SK-N-SH (cell line): ENCODE measurements at regions not wholly inside any gene's neighbourhood (a gene's known extent, or its start where the extent isn't known, plus 50 kb on each side); places are given as distances from the start of the nearest gene placed in this dataset.

ENCODE experiments used
- EP300 ChIP-seq, 2 experiments: IDR thresholded peaks; 2 replicates each; pipeline versions ENCODE4 v1.4.0 to v1.6.1; 2012; ENCODE audit warnings: borderline replicate concordance in 1 of 2, low read depth in 1 of 2, low read length in 1 of 2
- EZH2phosphoT487 ChIP-seq: fragments of 200-600 bp; sonication (generic); IDR thresholded peaks from 2 replicates; pipeline ENCODE4 v1.6.1; 2017; ENCODE audit warnings: low read depth, mixed run types, mild to moderate bottlenecking, antibody characterized with exemption, moderate library complexity, borderline replicate concordance
- MXI1 ChIP-seq: IDR thresholded peaks from 2 replicates; pipeline ENCODE4 v1.6.1; 2012; ENCODE audit warnings: mild to moderate bottlenecking, low read depth, low read length, improper control_type of control experiment
- POLR2AphosphoS5 ChIP-seq: IDR thresholded peaks from 2 replicates; pipeline ENCODE4 v1.6.1; 2012; ENCODE audit warnings: low read depth, low read length
- RAD21 ChIP-seq: IDR thresholded peaks from 2 replicates; pipeline ENCODE4 v1.6.1; 2012; ENCODE audit warnings: mild to moderate bottlenecking, low read length
- SMC3 ChIP-seq: IDR thresholded peaks from 2 replicates; pipeline ENCODE4 v1.6.1; 2012; ENCODE audit warnings: low read depth, low read length, improper control_type of control experiment
- TCF12 ChIP-seq: IDR thresholded peaks from 2 replicates; pipeline ENCODE4 v1.4.0; 2012
- TF ChIP-seq, protein P1 (sequence below): fragments of 200-600 bp; sonication (generic); IDR thresholded peaks from 2 replicates; pipeline ENCODE4 v1.6.1; 2017; ENCODE audit warnings: antibody characterized with exemption, mild to moderate bottlenecking, moderate library complexity
- TF ChIP-seq, protein P2 (sequence below): IDR thresholded peaks from 2 replicates; pipeline ENCODE4 v1.4.0; 2012; ENCODE audit warnings: low read depth, borderline replicate concordance
- TF ChIP-seq, protein P3 (sequence below): fragments of 150-350 bp; IDR thresholded peaks from 2 replicates; pipeline ENCODE4 v1.6.1; 2017; ENCODE audit warnings: antibody characterized with exemption, low read length, low read depth, borderline replicate concordance
- TF ChIP-seq, protein P4 (sequence below): IDR thresholded peaks from 2 replicates; pipeline ENCODE4 v1.4.0; 2012; ENCODE audit warnings: low read depth

DNA sequence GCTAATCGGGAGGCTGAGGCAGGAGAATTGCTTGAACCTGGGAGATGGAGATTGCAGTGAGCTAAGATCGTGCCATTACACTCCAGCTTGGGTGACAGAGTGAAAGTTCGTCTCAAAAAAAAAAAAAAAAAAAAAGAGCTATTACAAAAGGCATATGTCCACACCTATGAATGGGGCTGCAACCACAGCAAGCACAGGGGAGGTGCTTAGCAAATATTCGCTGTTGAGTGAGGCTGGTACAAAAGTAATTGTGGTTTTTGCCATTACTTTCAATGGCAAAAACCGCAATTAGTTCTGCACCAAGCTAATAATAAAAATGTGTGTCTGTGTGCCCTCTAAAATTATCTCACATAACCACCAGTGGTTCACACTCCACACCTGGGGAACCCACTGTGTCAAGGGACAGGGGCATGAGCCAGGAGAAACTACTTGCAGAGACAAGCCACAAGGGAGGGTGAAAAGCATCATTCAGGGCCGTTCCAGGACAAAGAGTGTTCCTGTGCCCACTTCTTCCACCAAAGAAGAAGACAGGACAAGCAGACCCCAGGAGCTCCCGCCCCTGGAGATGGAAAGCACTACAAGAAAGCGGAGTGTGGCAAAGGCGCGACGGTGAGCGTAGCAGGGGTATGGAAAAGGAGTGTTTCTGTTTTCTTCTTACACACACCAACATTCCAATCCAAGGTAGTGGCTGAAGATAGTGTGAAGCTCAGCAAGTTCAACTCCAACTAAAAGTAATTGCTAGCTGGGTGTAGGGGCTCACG lies 84.4 kb upstream of the CNEP1R1 start:
- TF ChIP-seq, protein P1, sequence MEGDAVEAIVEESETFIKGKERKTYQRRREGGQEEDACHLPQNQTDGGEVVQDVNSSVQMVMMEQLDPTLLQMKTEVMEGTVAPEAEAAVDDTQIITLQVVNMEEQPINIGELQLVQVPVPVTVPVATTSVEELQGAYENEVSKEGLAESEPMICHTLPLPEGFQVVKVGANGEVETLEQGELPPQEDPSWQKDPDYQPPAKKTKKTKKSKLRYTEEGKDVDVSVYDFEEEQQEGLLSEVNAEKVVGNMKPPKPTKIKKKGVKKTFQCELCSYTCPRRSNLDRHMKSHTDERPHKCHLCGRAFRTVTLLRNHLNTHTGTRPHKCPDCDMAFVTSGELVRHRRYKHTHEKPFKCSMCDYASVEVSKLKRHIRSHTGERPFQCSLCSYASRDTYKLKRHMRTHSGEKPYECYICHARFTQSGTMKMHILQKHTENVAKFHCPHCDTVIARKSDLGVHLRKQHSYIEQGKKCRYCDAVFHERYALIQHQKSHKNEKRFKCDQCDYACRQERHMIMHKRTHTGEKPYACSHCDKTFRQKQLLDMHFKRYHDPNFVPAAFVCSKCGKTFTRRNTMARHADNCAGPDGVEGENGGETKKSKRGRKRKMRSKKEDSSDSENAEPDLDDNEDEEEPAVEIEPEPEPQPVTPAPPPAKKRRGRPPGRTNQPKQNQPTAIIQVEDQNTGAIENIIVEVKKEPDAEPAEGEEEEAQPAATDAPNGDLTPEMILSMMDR = no peak
- TF ChIP-seq MXI1 = no peak
- TF ChIP-seq EP300 (IDR thresholded peaks at IDR 0.05; ENCODE audit: borderline replicate concordance in 1 of 2, low read depth in 1 of 2, low read length in 1 of 2) = no peak
- TF ChIP-seq, protein P2, sequence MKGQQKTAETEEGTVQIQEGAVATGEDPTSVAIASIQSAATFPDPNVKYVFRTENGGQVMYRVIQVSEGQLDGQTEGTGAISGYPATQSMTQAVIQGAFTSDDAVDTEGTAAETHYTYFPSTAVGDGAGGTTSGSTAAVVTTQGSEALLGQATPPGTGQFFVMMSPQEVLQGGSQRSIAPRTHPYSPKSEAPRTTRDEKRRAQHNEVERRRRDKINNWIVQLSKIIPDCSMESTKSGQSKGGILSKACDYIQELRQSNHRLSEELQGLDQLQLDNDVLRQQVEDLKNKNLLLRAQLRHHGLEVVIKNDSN = no peak
- no peak for TF ChIP-seq POLR2AphosphoS5
- TF ChIP-seq EZH2phosphoT487 = no peak
- no peak for TF ChIP-seq RAD21
- TF ChIP-seq SMC3 = no peak
- TF ChIP-seq, protein P3, sequence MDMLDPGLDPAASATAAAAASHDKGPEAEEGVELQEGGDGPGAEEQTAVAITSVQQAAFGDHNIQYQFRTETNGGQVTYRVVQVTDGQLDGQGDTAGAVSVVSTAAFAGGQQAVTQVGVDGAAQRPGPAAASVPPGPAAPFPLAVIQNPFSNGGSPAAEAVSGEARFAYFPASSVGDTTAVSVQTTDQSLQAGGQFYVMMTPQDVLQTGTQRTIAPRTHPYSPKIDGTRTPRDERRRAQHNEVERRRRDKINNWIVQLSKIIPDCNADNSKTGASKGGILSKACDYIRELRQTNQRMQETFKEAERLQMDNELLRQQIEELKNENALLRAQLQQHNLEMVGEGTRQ = no peak
- no peak for TF ChIP-seq TCF12
- TF ChIP-seq, protein P4, sequence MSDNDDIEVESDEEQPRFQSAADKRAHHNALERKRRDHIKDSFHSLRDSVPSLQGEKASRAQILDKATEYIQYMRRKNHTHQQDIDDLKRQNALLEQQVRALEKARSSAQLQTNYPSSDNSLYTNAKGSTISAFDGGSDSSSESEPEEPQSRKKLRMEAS = no peak
